Subcutaneous abdominal adipose tissue (tissue), 5 donors: ENCODE measurements at regions not wholly inside any gene's neighbourhood (a gene's known extent, or its start where the extent isn't known, plus 50 kb on each side); places are given as distances from the start of the nearest gene placed in this dataset.
"Not testable (repeated sequence)": the region's sequence is repeated elsewhere in the genome, so short reads cannot be mapped to it uniquely, and the experiment has no call there.

ENCODE experiments used
- H3K27ac ChIP-seq: one replicate; pipeline ENCODE4 v1.7.0; 2013; ENCODE audit warnings: low read depth, mild to moderate bottlenecking, inconsistent platforms, low read length, moderate library complexity
- H3K27me3 ChIP-seq, 5 donors: one replicate each; pipeline ENCODE4 v1.7.0; 2013; ENCODE audit warnings: low read length in 5 of 5, inconsistent platforms in 1 of 5; ENCODE audit not compliant: control insufficient read depth in 5 of 5, insufficient read depth in 4 of 5
- H3K36me3 ChIP-seq, 5 donors: one replicate each; pipeline ENCODE4 v1.7.0; 2013; ENCODE audit warnings: low read length in 5 of 5; ENCODE audit not compliant: control insufficient read depth in 5 of 5, insufficient read depth in 5 of 5
- H3K4me1 ChIP-seq, 5 donors: one replicate each; pipeline ENCODE4 v1.7.0; 2013; ENCODE audit warnings: low read length in 5 of 5, mild to moderate bottlenecking in 3 of 5, moderate library complexity in 1 of 5; ENCODE audit not compliant: control insufficient read depth in 5 of 5, insufficient read depth in 5 of 5
- H3K4me3 ChIP-seq, 5 donors: one replicate each; pipeline ENCODE4 v1.7.0; 2013; ENCODE audit warnings: low read length in 5 of 5, low read depth in 1 of 5
- H3K9ac ChIP-seq, 5 donors: one replicate each; pipeline ENCODE4 v1.7.0; 2013; ENCODE audit warnings: low read length in 5 of 5, mild to moderate bottlenecking in 4 of 5, moderate library complexity in 3 of 5
- H3K9me3 ChIP-seq, 5 donors: one replicate each; pipeline ENCODE4 v1.7.0; 2013; ENCODE audit warnings: low read length in 5 of 5; ENCODE audit not compliant: control insufficient read depth in 5 of 5
- donor health status: healthy.
- donor health status: healthy.
- donor health status: healthy.
- donor health status: healthy.
- donor health status: healthy.

DNA sequence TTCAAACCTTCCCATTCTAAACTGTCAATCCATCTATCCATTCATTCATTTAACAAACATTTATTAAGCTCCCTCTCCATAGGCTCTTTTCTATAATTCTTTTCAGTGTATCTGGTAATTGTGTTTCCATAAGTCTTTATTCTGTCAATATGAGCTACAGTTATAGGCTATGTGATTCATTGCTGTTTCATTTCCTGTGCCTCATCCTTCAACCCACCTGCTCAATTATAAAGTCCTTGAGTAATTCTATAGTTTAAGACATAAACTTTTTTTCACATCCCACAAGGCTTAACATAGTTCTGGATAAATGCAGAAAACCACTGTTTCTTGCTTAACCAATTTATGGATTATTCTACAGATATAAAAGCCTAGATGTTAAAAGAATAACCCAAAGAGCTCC is 84.2 kb upstream of the PIK3C3 start:
- H3K36me3 ChIP-seq, result no peaks in the 10 kb centered on the region
- H3K4me1 ChIP-seq, result no peaks in the 10 kb centered on the region
- H3K9ac ChIP-seq, result no peak overlapping the region
- H3K27ac ChIP-seq, result no peak overlapping the region
- H3K27me3 ChIP-seq, result no peaks in the 10 kb centered on the region
- H3K4me3 ChIP-seq, result no peak overlapping the region
- no peaks in the 10 kb centered on the region for H3K9me3 ChIP-seq

DNA sequence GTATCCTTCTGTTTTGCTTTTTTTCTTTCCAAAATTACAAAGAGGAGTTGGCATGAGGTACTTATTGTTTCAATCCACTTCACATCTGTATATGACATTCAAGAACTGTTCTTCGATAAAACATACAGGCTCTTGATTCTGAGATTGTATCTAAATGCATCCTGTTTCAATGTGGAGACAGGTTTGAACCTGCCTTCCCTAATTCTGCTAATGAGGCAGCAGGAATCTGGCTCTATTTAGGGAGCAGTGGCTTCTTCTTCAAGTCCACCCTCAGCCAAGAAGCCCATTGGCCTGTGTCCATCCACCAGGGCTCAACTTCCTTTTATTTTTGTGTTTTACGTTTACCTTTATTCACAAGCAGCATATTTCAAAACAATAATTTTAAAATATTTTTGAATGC is 84.8 kb upstream of the PIK3C3 start:
- Histone ChIP-seq H3K4me1 (no peaks in the 10 kb centered on the region), H3K27me3 (no peaks in the 10 kb centered on the region), H3K36me3 (no peaks in the 10 kb centered on the region), H3K9me3 (no peaks in the 10 kb centered on the region), H3K27ac (no peak overlapping the region), H3K4me3 (no peak overlapping the region), H3K9ac (no peak overlapping the region)

DNA sequence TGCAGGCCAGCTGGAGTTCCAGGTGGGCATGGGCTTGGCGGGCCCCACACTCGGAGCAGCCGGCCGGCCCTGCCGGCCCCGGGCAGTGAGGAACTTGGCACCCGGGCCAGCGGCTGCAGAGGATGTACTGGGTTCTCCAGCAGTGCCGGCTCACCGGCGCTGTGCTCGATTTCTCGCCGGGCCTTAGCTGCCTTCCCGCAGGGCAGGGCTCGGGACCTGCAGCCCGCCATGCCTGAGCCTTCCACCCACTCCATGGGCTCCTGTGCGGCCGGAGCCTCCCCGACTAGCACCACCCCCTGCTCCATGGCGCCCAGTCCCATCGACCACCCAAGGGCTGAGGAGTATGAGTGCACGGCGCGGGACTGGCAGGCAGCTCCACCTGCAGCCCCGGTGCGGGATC is 89.2 kb upstream of the PIK3C3 start:
- H3K4me3 ChIP-seq, H3K4me1 ChIP-seq, H3K9ac ChIP-seq, H3K36me3 ChIP-seq, H3K27ac ChIP-seq, H3K9me3 ChIP-seq, H3K27me3 ChIP-seq: not testable (repeated sequence)

DNA sequence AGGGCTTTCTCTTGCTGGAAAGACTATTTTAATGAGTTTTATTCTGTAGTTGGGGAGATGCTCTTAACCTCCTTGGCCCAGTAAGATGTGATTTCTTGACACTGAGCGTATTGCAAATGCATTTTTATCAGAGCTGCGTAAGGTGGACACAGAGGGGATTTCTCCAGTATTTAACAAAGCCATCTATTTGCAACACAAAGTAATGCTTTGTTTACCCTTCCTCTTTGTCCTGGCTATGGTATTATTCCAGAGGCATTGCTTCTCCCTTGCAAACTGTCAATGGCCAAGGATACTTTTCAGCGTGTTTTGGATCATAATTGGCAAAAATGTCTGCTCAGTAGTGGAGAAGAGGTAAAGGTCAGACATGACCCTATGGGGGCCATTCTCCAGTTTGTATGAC is 90.8 kb upstream of the PIK3C3 start:
- H3K9me3 ChIP-seq, result no peaks in the 10 kb centered on the region
- no peaks in the 10 kb centered on the region for H3K36me3 ChIP-seq
- H3K4me3 ChIP-seq, result no peak overlapping the region
- H3K9ac ChIP-seq, result no peak overlapping the region
- H3K27ac ChIP-seq, result no peak overlapping the region
- no peaks in the 10 kb centered on the region for H3K27me3 ChIP-seq
- H3K4me1 ChIP-seq, result no peaks in the 10 kb centered on the region

DNA sequence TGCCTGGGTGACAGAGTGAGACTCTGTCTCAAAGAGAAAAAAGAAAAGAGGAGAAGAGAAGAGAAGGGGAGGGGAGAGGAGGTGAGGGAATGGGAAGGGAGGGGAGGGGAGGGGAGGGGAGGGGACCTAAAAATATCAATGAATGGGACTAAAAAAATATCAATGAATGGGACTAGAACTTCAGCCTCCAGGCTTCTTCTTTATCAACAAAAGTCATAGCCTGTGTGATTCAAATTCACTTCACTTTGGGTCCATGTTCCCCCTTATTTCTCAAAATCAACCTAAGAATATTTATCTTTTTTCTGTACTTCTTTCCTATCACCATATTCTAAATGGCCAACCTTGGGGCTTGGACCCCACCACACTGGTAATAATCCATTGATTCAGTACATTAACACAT is 92.1 kb upstream of the PIK3C3 start:
- H3K27ac ChIP-seq, result no peak overlapping the region
- no peaks in the 10 kb centered on the region for H3K27me3 ChIP-seq
- no peak overlapping the region for H3K9ac ChIP-seq
- no peaks in the 10 kb centered on the region for H3K36me3 ChIP-seq
- no peaks in the 10 kb centered on the region for H3K9me3 ChIP-seq
- no peaks in the 10 kb centered on the region for H3K4me1 ChIP-seq
- no peak overlapping the region for H3K4me3 ChIP-seq

DNA sequence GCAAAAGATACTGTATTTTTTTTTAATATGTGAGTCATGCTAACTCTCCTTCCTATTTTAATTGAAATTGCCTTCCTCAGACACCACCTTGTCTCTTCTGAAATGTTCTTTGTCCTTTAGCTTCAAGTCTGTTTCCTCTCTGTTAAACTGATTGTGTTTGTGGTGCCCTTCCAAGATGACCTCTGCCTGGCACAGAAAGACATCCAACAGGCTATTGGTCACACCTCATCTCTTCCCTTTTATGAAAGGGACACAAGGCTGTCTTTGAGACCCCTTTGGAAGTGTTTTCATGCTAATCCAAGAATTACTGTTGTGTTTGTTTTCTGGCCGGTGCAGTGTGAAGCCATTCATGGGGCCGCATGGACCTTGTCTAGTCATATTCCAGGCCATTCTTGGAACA is 94.0 kb upstream of the PIK3C3 start:
- H3K4me3 ChIP-seq, result no peak overlapping the region
- no peaks in the 10 kb centered on the region for H3K36me3 ChIP-seq
- H3K9ac ChIP-seq, result no peak overlapping the region
- no peaks in the 10 kb centered on the region for H3K9me3 ChIP-seq
- no peaks in the 10 kb centered on the region for H3K27me3 ChIP-seq
- no peaks in the 10 kb centered on the region for H3K4me1 ChIP-seq
- H3K27ac ChIP-seq, result no peak overlapping the region

DNA sequence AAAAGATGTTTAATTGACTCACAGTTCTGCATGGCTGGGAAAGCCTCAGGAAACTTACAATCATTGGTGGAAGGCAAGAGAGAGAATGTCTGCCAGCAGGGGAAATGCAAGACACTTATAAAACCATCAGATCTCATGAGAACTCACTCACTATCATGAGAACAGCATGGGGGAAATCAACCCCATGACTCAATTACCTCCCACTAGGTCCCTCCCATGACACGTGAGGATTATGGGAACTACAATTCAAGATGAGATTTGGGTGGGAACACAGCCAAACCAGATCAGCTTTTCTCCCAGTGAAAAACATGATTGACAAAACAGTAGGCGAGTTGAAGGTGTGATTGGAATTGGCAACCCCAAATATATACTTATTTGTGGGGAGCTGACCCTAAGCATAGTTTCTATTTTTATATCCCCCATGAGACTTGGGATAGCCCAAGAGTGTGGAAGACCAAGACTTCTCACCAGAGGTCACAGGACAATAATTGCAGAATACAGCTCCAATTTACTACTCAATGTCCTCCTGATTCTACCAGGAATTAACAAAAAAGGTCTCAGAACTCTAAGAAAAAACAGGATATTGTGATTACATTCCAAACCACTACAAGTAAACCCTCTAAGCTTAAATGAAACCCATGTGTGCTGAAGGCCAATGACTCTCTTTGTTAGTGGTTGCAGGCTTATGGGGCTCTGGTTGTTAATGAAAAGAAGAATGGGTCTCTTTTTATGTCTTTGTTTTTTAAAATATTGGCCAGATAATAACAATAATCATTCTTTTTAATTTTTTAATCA is 96.1 kb upstream of the PIK3C3 start:
- Histone ChIP-seq H3K27me3 (no peaks in the 10 kb centered on the region), H3K27ac (no peak overlapping the region), H3K36me3 (no peaks in the 10 kb centered on the region), H3K4me3 (no peak overlapping the region), H3K9ac (no peak overlapping the region), H3K4me1 (no peaks in the 10 kb centered on the region), H3K9me3 (no peaks in the 10 kb centered on the region)

DNA sequence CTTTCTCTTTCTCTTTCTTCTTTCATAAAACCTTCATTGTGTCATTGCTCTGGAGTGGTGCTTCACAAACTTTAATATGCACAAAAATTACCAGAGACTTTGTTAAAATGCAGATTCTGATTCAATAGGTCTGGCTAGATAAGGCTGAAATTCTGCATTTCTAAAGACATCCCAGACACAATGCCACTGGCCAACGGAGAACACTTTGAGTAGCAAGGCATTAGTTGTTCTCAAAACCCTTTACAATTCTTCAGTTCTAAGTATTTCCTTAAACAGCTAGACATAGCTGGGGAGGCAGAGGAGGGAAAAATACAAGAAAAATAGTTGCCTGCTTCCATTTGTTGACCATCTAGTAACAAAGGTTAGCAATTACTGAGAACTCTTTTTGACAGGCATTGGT is 101.8 kb upstream of the PIK3C3 start:
- Histone ChIP-seq H3K4me3 (no peak overlapping the region), H3K9me3 (no peaks in the 10 kb centered on the region), H3K36me3 (no peaks in the 10 kb centered on the region), H3K9ac (no peak overlapping the region), H3K27ac (no peak overlapping the region), H3K4me1 (no peaks in the 10 kb centered on the region), H3K27me3 (no peaks in the 10 kb centered on the region)

DNA sequence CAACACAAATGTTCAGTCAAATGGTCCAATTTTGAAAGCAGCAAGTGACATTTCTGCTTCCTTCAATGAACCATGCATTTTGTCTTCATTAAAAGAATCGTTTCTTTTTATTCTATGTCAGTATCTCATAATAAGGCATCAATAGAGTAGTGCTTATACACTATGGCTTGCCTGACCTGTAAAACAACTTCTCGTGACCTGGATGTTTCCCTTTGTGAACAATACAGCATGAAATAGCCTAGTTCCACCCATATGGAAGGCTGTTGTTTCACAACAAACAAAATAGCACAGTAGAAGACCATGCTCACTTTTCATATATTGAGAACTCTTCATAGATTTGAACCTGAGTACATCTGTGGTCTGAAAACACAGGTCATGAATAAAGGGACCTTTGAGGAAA is 104.3 kb upstream of the PIK3C3 start:
- H3K9me3 ChIP-seq, result no peaks in the 10 kb centered on the region
- no peak overlapping the region for H3K27ac ChIP-seq
- H3K4me1 ChIP-seq, result no peaks in the 10 kb centered on the region
- H3K27me3 ChIP-seq, result no peaks in the 10 kb centered on the region
- H3K36me3 ChIP-seq, result no peaks in the 10 kb centered on the region
- no peak overlapping the region for H3K9ac ChIP-seq
- H3K4me3 ChIP-seq, result no peak overlapping the region

DNA sequence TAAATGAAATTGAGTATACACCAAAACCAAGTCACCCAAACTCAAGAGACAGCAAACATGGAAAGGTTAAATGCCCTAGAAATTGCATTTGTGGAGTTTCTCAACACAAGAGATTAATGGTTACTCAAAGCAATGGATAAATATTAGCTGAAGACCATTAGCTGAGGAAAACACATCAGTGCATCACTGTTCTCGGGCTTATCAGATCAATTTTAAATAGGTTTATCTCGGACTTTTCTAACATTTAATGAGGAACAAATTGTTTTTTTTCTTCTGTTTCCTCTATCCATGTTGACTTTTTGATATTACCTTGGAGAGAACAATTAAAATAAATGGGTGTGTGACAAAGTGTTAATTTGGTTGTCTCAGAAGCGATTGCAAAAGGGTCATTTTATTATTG is 105.4 kb upstream of the PIK3C3 start:
- no peak overlapping the region for H3K27ac ChIP-seq
- no peaks in the 10 kb centered on the region for H3K36me3 ChIP-seq
- H3K4me3 ChIP-seq, result no peak overlapping the region
- no peaks in the 10 kb centered on the region for H3K4me1 ChIP-seq
- no peak overlapping the region for H3K9ac ChIP-seq
- H3K9me3 ChIP-seq, result no peaks in the 10 kb centered on the region
- H3K27me3 ChIP-seq, result no peaks in the 10 kb centered on the region

DNA sequence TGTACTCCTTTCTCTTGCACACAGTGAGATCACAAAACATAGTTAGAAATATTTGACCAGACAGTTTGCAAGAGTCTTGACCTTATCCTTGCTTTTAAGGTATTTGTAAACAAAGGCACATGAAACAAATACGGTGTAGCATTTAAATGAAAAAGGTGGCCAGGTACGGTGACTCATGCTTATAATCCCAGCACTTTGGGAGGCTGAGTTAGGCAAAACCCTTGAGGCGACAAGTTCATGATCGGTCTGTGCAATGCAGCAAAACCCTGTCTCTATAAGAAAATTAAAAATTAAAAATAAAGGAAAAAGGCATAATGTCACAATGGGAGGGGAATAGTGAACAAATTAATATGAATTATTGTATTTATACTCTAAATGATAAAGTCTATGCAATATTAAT is 109.5 kb upstream of the PIK3C3 start:
- Histone ChIP-seq H3K9ac (no peak overlapping the region), H3K4me1 (no peaks in the 10 kb centered on the region), H3K27ac (no peak overlapping the region), H3K27me3 (no peaks in the 10 kb centered on the region), H3K9me3 (no peaks in the 10 kb centered on the region), H3K4me3 (no peak overlapping the region), H3K36me3 (no peaks in the 10 kb centered on the region)
